ENCODE measurements at regions not wholly inside any gene's neighbourhood (a gene's known extent, or its start where the extent isn't known, plus 50 kb on each side); places are given as distances from the start of the nearest gene placed in this dataset.

DNA sequence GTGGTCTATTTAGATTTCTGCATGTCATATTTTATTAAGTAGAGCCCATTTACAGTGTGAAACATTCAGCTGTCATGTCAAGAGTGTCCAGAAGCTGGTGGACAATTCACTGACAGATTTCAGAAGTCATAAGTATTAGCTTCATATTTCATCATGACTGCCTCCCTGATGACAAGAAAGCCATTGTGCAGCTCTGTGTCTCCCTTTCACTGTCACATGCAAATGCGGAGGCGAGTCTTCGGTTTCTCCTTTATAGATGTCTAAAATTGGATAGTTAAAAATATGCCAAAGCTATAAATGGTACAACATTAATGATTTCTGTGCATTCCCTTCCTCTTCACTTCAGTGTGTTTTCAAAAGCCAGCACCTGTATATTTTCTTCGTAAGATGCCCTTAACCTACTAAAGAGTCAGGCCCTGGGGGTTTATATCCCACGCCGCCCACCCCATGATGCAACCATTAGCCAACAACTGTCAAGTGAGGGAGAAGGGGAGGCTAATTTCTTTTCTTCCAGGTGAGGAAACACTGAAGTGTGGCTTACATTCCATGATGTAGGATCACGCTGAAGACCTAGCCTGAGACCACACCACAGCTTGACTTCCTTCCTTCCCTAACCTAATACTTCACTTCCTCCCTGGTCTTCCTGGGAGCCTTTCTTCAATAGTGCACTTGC, 99.6 kb upstream of the DDX18 start:
- H3K27me3 ChIP-seq = no peaks in the 10 kb centered on the region
- no peaks in the 10 kb centered on the region for H3K4me1 ChIP-seq (ENCODE audit: low read depth)
- H3K9me3 ChIP-seq (ENCODE audit: low read depth) = no peaks in the 10 kb centered on the region
- no peak overlapping the region for H3K4me3 ChIP-seq
- no peak for DNase-seq (ENCODE audit: low read depth in 1 of 2, low spot score in 1 of 2)
- H3K27ac ChIP-seq = no peak overlapping the region
- no peaks in the 10 kb centered on the region for H3K36me3 ChIP-seq
- no peak for TF ChIP-seq CTCF (IDR thresholded peaks at IDR 0.05; ENCODE audit: low read depth, low read length)

DNA sequence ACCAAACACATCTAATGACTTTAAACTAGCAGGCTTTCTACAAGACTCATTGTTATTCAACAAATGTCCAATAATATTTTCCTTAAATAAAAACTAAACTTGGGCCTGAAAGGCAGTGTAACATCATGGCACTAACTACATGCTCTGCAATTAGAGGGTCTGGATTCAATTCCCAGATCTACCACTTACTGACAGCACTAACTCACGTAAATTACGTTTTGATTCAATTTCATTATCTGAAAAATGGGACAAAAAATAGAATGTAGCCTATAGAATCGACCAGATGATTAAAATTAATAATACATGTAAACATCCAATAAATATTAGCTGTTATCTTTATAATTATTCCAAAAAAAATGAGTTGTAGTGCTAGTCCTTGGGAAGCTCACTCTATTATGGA, 98.0 kb upstream of the DDX18 start:
- Histone ChIP-seq H3K9me3 (ENCODE audit: low read depth) (no peaks in the 10 kb centered on the region), H3K4me1 (ENCODE audit: low read depth) (no peaks in the 10 kb centered on the region), H3K4me3 (no peak overlapping the region), H3K27me3 (no peaks in the 10 kb centered on the region), H3K27ac (no peak overlapping the region), H3K36me3 (no peaks in the 10 kb centered on the region)
- no peak for DNase-seq (ENCODE audit: low read depth in 1 of 2, low spot score in 1 of 2)
- no peak for TF ChIP-seq CTCF (IDR thresholded peaks at IDR 0.05; ENCODE audit: low read depth, low read length)

DNA sequence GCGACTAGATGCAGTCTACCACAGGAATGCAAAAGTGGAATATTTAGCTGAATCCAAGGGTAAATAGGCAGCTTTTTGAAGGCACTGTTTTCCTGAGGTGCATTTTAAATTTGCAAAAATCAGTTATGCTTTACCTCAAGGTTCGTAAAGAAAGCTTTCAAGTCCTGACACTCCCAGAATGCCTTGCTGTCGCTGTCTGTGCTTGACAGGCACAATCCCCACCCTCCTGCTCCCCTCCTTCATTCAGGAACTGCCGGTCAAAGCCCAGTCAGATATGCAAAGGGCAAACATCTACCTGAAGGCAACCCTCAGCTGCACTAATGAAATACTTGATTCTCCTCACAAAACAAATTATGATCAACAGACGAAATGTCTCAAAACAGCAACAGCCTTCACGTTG, 97.4 kb upstream of the DDX18 start:
- Histone ChIP-seq H3K27me3 (no peaks in the 10 kb centered on the region), H3K9me3 (ENCODE audit: low read depth) (no peaks in the 10 kb centered on the region), H3K4me3 (no peak overlapping the region), H3K36me3 (no peaks in the 10 kb centered on the region), H3K27ac (no peak overlapping the region), H3K4me1 (ENCODE audit: low read depth) (no peaks in the 10 kb centered on the region)
- TF ChIP-seq CTCF (IDR thresholded peaks at IDR 0.05; ENCODE audit: low read depth, low read length) = no peak
- DNase-seq (ENCODE audit: low read depth in 1 of 2, low spot score in 1 of 2) = no peak

- no peak for DNase-seq (ENCODE audit: low read depth in 1 of 2, low spot score in 1 of 2)
- no peak for TF ChIP-seq CTCF (IDR thresholded peaks at IDR 0.05; ENCODE audit: low read depth, low read length)
- no peak overlapping the region for H3K27ac ChIP-seq
- H3K36me3 ChIP-seq = no peaks in the 10 kb centered on the region
- no peak overlapping the region for H3K4me3 ChIP-seq
- H3K4me1 ChIP-seq (ENCODE audit: low read depth) = no peaks in the 10 kb centered on the region
- H3K27me3 ChIP-seq = no peaks in the 10 kb centered on the region
- H3K9me3 ChIP-seq (ENCODE audit: low read depth) = no peaks in the 10 kb centered on the region
Observed at GRCh38 chr2:117718048-117718447, 96.4 kb upstream of the DDX18 start.

GRCh38 chr2:117720765-117721164, 93.7 kb upstream of the DDX18 start:
- no peak overlapping the region for H3K27ac ChIP-seq

More at GRCh38 chr2:117720765-117721164, 93.7 kb upstream of the DDX18 start:
- no peak for DNase-seq (ENCODE audit: low read depth in 1 of 2, low spot score in 1 of 2)
- Histone ChIP-seq H3K4me1 (ENCODE audit: low read depth) (no peaks in the 10 kb centered on the region), H3K4me3 (no peak overlapping the region), H3K36me3 (no peaks in the 10 kb centered on the region), H3K27me3 (no peaks in the 10 kb centered on the region), H3K9me3 (ENCODE audit: low read depth) (no peaks in the 10 kb centered on the region)
- TF ChIP-seq CTCF (IDR thresholded peaks at IDR 0.05; ENCODE audit: low read depth, low read length) = no peak

Measured in cardiac muscle cell (in vitro differentiated cells and primary cell).